Panc1 (cell line): ENCODE measurements at regions not wholly inside any gene's neighbourhood (a gene's known extent, or its start where the extent isn't known, plus 50 kb on each side); places are given as distances from the start of the nearest gene placed in this dataset.

ENCODE experiments used
- ATAC-seq: fragments of 200-7000 bp; cut with Tn5 transposase; 2 replicates; pipeline ENCODE4 v1.9.1; 2020; ENCODE audit warnings: mild to moderate bottlenecking, moderate library complexity
- BruUV-seq: library from RNA; stranded (reverse); fragments of 400-500 nt; replicated peaks from 2 replicates; lab custom pipeline; 2021; lab: Mats Ljungman, UMichigan
- CTCF ChIA-PET: fragments of 300-600 bp; sonication (Branson Sonifier 250); formaldehyde crosslinking; loops from one replicate; lab custom pipeline; 2022; ENCODE audit warnings: antibody characterized with exemption; lab: Charles Lee
- POLR2A ChIA-PET: fragments of 300-600 bp; sonication (Branson Sonifier 250); formaldehyde crosslinking; loops from one replicate; lab custom pipeline; 2022; ENCODE audit warnings: antibody characterized with exemption; lab: Charles Lee
- DNase-seq: peaks from one replicate; pipeline ENCODE4 v3.0.0-alpha.2; 2010; ENCODE audit warnings: low read depth, low spot score
- H3K27ac ChIP-seq: 2 replicates; pipeline ENCODE4 v1.5.1; 2011; ENCODE audit warnings: mild to moderate bottlenecking, low read length, inconsistent platforms
- H3K27me3 ChIP-seq: fragments of 200-500 bp; sonication (Bioruptor generic); 2 replicates; pipeline ENCODE4 v1.6.0; 2014; ENCODE audit warnings: low read length, inconsistent platforms; ENCODE audit not compliant: control insufficient read depth, insufficient read depth
- H3K36me3 ChIP-seq: fragments of 200-500 bp; sonication (Bioruptor generic); 2 replicates; pipeline ENCODE4 v1.5.1; 2014; ENCODE audit warnings: inconsistent platforms, mild to moderate bottlenecking, low read length, moderate library complexity; ENCODE audit not compliant: control insufficient read depth, insufficient read depth
- H3K4me1 ChIP-seq: 2 replicates; pipeline ENCODE4 v1.5.1; 2011; ENCODE audit warnings: inconsistent platforms, mild to moderate bottlenecking, low read length, moderate library complexity; ENCODE audit not compliant: control insufficient read depth, insufficient read depth
- H3K4me3 ChIP-seq, 2 experiments: 2 replicates each; pipeline ENCODE4 v1.5.1; 2011 to 2012; ENCODE audit warnings: low read depth in 2 of 2, low read length in 2 of 2, mild to moderate bottlenecking in 2 of 2, inconsistent platforms in 1 of 2, moderate library complexity in 1 of 2
- H3K9me3 ChIP-seq: fragments of 200-500 bp; sonication (Bioruptor generic); 2 replicates; pipeline ENCODE4 v1.5.1; 2014; ENCODE audit warnings: low read depth, mild to moderate bottlenecking, inconsistent platforms, low read length, moderate library complexity; ENCODE audit not compliant: control insufficient read depth, insufficient read depth
- POLR2AphosphoS5 ChIP-seq: IDR thresholded peaks from 2 replicates; pipeline ENCODE4 v1.6.1; 2012; ENCODE audit warnings: mild to moderate bottlenecking, low read depth, low read length, moderate library complexity
- SIN3A ChIP-seq: IDR thresholded peaks from 2 replicates; pipeline ENCODE4 v1.6.1; 2012; ENCODE audit warnings: low read depth, mild to moderate bottlenecking, low read length, moderate library complexity, borderline replicate concordance; ENCODE audit not compliant: insufficient read depth
- TCF7L2 ChIP-seq: IDR thresholded peaks from 2 replicates; pipeline ENCODE4 v1.6.1; 2011; ENCODE audit warnings: mild to moderate bottlenecking, low read depth, low read length, inconsistent platforms
- in situ Hi-C: cut with HindIII; loops from 2 replicates; pipeline ENCODE4 v1.10.0; 2016; ENCODE audit warnings: low sequenced_read_pairs, low pct_unique_long_range_greater_than_20kb
- intact Hi-C: fragments of 100-400 bp; cut with micrococcal nuclease; formaldehyde crosslinking; loops from one replicate; pipeline ENCODE4 v1.10.0; 2022; ENCODE audit not compliant: unreplicated experiment
- TF ChIP-seq, protein P1 (sequence below), 2 experiments: IDR thresholded peaks; 2 replicates each; pipeline ENCODE4 v1.6.1; 2011 to 2012; ENCODE audit warnings: low read depth in 2 of 2, control low read depth in 1 of 2, low read length in 1 of 2, mild to moderate bottlenecking in 1 of 2, moderate library complexity in 1 of 2; ENCODE audit not compliant: insufficient read depth in 1 of 2
- TF ChIP-seq, protein P2 (sequence below): fragments of 450-650 bp; IDR thresholded peaks from 2 replicates; pipeline ENCODE4 v1.5.1; 2017; ENCODE audit warnings: mild to moderate bottlenecking

DNA sequence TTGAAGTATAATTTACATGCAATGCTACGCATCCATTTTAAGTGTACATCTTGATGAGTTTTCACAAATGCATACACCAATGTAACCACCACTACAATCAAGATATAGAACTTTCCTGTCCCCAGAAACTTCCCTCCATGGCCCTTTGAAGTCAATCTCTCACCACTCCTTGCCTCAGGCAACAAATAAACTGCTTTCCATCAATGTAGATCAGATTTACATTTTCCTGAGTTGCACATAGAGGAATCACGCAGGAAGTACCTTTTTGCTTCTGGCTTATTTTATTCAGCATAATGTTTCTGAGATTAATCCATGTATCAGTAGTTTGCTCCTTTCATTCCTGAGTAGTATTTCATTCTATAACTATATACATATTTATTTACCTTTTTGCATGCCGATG, 59.6 kb upstream of the NNAT start:
- intact Hi-C loops (no loop called here), in situ Hi-C loops (no loop called here)
- H3K4me3 ChIP-seq, result no peak overlapping the region
- DNase-seq (no peak), ATAC-seq (no peak)
- no peaks in the 10 kb centered on the region for H3K4me1 ChIP-seq
- BruUV-seq, result no TSS peak
- POLR2A ChIA-PET, result no interaction called here
- TF ChIP-seq, protein P1, sequence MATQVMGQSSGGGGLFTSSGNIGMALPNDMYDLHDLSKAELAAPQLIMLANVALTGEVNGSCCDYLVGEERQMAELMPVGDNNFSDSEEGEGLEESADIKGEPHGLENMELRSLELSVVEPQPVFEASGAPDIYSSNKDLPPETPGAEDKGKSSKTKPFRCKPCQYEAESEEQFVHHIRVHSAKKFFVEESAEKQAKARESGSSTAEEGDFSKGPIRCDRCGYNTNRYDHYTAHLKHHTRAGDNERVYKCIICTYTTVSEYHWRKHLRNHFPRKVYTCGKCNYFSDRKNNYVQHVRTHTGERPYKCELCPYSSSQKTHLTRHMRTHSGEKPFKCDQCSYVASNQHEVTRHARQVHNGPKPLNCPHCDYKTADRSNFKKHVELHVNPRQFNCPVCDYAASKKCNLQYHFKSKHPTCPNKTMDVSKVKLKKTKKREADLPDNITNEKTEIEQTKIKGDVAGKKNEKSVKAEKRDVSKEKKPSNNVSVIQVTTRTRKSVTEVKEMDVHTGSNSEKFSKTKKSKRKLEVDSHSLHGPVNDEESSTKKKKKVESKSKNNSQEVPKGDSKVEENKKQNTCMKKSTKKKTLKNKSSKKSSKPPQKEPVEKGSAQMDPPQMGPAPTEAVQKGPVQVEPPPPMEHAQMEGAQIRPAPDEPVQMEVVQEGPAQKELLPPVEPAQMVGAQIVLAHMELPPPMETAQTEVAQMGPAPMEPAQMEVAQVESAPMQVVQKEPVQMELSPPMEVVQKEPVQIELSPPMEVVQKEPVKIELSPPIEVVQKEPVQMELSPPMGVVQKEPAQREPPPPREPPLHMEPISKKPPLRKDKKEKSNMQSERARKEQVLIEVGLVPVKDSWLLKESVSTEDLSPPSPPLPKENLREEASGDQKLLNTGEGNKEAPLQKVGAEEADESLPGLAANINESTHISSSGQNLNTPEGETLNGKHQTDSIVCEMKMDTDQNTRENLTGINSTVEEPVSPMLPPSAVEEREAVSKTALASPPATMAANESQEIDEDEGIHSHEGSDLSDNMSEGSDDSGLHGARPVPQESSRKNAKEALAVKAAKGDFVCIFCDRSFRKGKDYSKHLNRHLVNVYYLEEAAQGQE (IDR thresholded peaks at IDR 0.05; ENCODE audit: insufficient read depth in 1 of 2, low read depth in 2 of 2, low read length in 1 of 2), result no peak
- TF ChIP-seq POLR2AphosphoS5, result no peak
- CTCF ChIA-PET, result no interaction called here
- no peaks in the 10 kb centered on the region for H3K36me3 ChIP-seq
- no peak overlapping the region for H3K27ac ChIP-seq
- H3K9me3 ChIP-seq, result no peaks in the 10 kb centered on the region; the same call in 1 of the 2 replicates
- H3K27me3 ChIP-seq, result no peaks in the 10 kb centered on the region

DNA sequence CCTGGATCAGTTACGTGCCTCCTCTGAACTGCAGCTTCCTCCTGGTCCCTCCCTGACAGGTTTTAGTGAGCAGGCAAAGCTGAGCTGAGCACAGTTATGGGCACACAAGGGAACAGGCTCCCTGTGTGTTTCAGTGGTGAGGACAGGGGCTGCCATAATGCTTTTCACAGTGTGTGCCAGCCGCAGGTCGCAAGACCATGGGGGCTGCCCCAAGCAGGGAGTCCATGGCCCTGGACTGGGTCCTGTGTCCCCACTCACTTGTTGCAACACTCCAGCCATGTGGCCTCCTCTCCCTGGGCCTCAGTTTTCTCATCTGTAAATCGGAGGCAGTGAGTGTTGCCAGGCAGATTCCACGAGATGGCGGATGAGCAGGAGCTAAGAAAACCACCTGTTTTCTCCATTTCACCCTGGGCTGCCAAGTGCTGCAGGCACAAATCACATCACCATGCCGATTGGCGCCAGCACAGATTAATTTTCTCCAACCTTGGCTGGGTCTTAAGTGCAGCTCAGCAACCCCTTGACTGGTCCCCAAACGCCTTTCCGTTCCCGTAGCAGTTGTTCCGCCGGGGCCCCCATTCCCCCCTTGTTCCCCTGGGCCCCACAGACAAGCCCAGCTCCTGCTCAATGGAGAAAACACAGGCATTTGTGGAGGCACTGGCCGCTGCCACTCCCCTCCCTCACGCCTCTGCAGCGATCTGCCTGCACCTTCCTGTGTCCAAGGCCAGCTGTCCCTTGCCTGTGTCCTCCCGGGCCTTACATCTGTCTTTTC, 57.1 kb upstream of the NNAT start:
- BruUV-seq, result no TSS peak
- H3K9me3 ChIP-seq, result no peaks in the 10 kb centered on the region
- no peaks in the 10 kb centered on the region for H3K27me3 ChIP-seq
- no peak overlapping the region for H3K27ac ChIP-seq
- POLR2A ChIA-PET, result no interaction called here
- no peak overlapping the region for H3K4me3 ChIP-seq
- in situ Hi-C loops (no loop called here), intact Hi-C loops (no loop called here)
- CTCF ChIA-PET, result no interaction called here
- DNase-seq (no peak), ATAC-seq (no peak)
- H3K4me1 ChIP-seq, result no peaks in the 10 kb centered on the region
- TF ChIP-seq SIN3A, result no peak
- TF ChIP-seq POLR2AphosphoS5, result no peak
- no peaks in the 10 kb centered on the region for H3K36me3 ChIP-seq

DNA sequence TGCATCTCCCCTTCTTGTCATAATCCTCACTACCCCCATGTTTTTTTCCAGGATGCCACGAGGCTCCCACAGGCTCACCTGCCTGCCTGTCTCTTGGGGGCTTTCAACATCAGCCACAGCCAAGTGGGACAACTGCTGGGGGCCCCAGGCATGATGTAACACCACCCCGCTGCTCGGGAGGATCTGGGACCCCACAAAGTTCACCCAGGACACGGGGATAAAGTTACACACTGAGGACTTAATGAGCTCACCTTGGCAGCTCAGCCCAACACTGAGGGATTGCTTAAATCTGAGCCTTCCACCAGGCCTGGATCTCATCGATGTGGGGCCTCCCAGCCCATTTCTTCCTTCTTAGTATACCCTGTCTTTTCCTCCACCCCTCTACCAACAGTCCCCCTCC, 56.4 kb upstream of the NNAT start:
- TF ChIP-seq, protein P2, sequence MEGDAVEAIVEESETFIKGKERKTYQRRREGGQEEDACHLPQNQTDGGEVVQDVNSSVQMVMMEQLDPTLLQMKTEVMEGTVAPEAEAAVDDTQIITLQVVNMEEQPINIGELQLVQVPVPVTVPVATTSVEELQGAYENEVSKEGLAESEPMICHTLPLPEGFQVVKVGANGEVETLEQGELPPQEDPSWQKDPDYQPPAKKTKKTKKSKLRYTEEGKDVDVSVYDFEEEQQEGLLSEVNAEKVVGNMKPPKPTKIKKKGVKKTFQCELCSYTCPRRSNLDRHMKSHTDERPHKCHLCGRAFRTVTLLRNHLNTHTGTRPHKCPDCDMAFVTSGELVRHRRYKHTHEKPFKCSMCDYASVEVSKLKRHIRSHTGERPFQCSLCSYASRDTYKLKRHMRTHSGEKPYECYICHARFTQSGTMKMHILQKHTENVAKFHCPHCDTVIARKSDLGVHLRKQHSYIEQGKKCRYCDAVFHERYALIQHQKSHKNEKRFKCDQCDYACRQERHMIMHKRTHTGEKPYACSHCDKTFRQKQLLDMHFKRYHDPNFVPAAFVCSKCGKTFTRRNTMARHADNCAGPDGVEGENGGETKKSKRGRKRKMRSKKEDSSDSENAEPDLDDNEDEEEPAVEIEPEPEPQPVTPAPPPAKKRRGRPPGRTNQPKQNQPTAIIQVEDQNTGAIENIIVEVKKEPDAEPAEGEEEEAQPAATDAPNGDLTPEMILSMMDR, result no peak
- TF ChIP-seq, protein P1 (IDR thresholded peaks at IDR 0.05; ENCODE audit: insufficient read depth in 1 of 2, low read depth in 2 of 2, low read length in 1 of 2), result no peak
- TF ChIP-seq SIN3A (no peak), TCF7L2 (no peak), POLR2AphosphoS5 (no peak)
- POLR2A ChIA-PET, result no interaction called here
- in situ Hi-C loops, result no loop called here
- CTCF ChIA-PET, result no interaction called here
- Histone ChIP-seq H3K4me3 (no peak overlapping the region), H3K4me1 (no peaks in the 10 kb centered on the region), H3K27me3 (no peaks in the 10 kb centered on the region), H3K27ac (no peak overlapping the region), H3K9me3 (no peaks in the 10 kb centered on the region), H3K36me3 (no peaks in the 10 kb centered on the region)
- intact Hi-C loops, result no loop called here
- ATAC-seq (no peak), DNase-seq (no peak)
- BruUV-seq, result no TSS peak
